Medulla oblongata (tissue), 1 donor: ENCODE measurements at regions not wholly inside any gene's neighbourhood (a gene's known extent, or its start where the extent isn't known, plus 50 kb on each side); places are given as distances from the start of the nearest gene placed in this dataset.

Experiments
- DNase-seq: peaks from one replicate; pipeline ENCODE4 v3.0.0-alpha.2; 2015; ENCODE audit errors: extremely low spot score

GRCh38 chr9:13651526-13651925 is 372.0 kb upstream of the MPDZ start:
- DNase-seq, result no peak

DNA sequence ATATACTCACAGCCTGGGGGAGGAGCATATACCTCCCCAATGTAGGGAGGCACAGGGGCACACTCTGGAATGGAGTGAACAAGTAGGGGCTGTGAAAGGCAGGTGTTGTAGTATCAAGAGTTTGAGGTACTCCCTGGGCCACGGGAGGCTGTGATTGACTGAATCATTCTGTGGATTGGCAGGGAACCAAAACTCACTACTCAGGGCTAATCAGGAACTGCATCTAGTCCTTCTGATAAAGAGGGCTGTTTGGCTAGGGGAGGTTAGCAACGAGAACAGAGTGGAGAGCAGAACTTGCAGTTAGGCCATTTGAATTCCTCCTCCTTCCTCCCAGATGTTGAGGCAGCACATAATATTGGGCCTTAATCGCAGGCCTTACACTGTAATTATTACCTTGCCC is 369.2 kb upstream of the MPDZ start:
- no peak for DNase-seq

DNA sequence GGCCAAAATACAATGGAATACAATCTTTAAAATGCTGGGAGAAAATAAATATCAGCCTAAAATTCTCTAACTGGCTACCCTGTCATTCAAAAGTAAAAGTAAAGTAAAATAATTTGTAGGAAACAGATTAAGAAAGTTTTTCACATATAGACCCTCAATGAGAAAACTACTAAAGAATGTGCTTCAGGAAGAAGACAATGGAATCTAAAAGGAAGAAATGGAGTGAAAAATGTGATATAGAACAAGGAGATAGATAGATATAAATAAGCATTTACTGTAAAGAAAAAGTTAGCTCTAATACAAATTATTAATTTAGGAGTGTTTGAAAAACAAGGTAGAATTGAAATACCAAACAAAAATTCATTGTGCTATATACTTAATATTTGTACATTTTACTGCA is 368.6 kb upstream of the MPDZ start:
- DNase-seq, result no peak

GRCh38 chr9:13646500-13647021 is 367.1 kb upstream of the MPDZ start:
- DNase-seq, result no peak

DNA sequence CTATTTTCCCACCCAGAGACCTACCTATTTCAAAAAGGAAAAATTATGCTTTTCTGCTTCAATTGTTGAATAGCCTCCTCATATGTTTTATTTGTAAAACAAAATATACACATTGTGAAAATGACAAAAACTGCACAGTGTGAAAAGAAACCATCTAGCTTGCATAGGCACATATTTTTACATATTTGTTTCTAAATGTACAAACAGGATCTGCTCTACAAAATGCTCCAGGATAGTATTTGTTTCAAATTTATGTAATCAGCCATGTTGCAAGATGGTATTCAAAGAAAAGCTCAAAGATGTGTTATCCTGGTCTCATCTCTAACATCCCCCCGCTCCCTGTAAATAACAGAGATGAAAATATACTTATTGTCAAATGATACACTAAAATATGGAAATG is 366.1 kb upstream of the MPDZ start:
- no peak for DNase-seq

- no peak for DNase-seq
Measured at GRCh38 chr9:13644675-13645074, 365.2 kb upstream of the MPDZ start.

DNA sequence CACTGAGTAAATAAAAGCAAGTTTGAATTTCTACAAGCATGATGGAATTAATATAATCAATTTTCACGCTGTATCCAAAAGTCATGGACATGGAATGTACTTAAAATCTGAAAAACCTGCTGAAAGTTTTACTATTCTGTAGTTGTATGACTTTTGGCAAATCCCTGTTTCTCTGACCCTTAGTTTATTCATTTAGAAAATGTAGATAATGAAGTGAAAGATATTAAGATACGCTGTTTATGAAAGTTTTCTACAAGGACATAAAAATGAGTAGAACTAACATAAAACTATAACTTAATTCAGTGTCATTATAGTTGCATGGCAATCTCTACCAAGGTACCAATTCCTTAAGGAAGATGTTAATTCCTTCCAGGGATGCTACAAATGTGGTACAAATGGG is 363.2 kb upstream of the MPDZ start:
- DNase-seq, result no peak

GRCh38 chr9:13629067-13629466 is 349.6 kb upstream of the MPDZ start:
- DNase-seq, result no peak

GRCh38 chr9:13628526-13628925 is 349.0 kb upstream of the MPDZ start:
- DNase-seq, result no peak

DNA sequence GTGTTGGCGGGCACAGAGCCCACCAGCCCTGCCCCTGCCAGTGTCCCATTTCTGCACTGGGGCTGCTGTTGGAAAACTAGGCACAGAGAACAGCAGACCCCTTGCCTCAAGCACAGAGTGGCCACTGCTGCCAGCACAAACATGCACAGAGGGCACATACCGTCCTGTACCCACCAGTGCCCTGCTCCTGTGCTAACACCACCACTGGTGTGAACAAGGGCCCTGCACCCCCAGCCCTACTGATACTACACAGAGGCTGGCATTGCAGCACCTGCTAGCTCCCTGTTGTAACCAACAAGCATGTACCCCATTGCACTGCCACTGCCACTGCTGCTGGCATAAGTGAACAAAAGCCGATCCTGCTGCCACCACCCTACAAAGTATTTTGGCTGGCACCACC is 348.0 kb upstream of the MPDZ start:
- DNase-seq, result no peak

DNA sequence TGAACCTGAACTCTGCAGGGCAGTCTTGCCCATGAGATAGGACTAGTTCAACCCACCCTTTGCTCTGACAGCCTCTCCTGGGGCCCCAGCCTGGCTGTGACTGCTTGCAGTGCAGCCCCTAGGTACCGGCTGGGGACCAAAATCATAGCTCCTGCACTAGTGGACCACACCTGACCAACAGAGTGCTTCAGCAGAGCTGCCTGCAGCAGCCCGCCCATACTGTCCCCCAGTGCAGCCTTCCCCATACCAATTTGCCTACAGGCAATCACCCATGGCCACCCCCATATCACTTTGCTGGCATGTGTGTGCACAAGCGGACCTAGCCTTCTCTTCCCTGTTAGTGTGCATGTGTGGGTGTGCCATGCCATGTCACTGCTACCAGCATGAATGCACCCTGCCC is 347.6 kb upstream of the MPDZ start:
- DNase-seq, result no peak

GRCh38 chr9:13626601-13627000 is 347.1 kb upstream of the MPDZ start:
- no peak for DNase-seq

DNA sequence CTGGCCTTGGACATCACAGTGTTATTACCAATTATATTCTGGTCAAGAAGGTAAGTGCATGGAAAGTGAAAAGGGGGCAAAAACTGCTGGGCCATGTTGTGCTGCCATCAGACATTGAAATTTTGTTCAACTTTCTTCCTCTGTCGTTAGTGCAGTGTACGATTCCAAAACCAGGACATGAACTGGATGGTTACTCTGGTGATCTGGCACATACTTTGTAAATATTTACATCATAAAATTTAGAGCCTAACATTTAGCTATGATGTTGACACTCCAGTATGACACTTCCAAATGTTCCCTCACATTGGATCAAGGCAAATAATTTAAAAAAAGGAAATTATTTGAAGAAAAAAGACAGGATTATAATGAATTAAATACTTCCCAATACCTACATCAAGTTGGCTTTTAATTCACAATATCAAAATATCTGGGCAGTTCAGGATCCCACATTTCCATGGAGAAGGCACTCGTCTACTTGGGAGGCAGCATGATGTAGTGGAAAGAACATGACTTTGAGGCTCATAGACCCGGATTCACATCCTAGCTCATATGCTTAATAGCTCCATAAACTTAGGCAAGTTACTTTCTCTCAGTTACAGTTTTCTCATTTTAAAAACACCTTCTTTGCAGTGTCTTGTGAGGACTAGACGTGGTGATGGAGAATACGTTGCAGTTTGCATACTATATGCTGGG is 342.5 kb upstream of the MPDZ start:
- DNase-seq, result no peak

DNA sequence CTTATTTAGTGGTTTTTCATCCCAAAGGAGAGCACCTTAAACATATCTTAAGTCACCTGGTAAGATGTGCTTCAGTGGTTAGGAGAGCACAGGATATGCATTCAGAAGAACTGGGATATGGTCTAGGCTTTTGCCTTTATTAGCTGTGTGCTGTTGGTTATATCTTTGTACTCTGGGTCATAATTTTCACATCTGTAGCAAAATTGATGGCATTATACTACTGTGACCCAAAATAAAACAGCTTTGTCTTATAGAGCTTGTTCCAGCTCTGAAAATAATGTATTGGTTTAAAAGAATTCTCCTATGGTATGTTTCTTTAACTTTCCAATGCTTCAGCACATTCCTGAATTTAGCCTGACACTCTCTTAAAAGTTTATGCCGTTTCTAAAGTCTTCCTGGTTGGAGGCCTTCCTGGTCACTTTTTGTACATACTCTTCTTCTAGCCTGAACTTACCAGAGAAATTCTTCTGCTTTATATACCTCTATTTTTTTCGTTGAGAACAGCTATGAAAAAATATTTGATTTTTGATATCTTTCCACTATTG is 337.1 kb upstream of the MPDZ start:
- no peak for DNase-seq

DNA sequence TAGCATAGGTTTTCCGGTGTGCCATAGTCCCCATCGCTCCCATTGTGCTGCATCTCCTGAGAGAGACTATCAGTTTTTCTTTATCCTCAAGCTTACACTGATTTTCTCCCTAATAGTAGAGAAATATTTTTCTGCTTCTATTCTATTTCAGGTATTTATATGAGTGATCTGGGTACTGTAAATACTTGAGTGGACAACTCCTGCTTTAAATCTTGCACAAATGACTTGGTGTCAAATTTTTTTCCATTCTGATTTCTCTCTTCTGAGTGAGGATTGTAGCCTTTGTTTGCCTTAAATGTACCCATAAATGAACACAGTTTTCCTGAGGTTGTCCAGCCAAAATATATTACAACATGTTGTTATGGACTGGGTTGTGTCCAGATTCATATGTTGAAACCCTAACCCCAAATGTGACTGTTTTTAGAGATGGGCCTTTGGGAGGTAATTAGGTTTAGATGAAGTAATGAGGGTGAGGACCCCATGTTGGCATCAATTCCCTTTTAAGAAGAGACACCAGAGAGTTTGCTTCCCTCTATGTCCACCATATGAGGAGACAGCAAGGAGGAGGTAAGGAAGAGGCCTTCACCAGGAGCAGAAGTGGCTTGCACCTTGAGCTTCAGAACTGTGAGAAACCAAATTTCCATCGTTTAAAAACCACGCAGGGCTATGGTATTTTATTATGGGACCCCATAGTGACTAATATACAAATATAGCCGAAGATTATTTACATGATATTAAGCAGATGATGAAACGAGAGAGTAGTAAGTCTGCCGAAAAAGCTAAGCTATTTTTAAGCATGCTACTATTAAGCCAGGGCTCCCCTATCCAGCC is 336.4 kb upstream of the MPDZ start:
- no peak for DNase-seq

DNA sequence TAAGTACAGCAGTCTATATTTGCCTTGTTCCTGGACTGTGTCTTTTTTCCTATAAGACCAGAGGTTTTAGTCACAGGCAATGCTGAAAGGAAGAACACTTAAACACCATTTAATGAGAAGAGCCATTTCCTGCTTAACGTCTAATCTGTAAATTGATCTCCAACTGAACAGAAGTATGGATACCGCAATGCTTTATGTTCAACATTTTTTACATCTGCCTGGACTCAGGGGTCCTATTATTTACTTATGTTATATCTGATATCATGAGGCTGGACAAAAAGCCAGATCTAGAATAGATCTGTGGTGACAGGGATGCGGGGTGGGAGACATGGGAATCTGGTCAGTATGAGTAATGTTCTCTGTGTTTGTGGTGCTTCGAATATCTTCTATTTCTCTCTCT is 334.6 kb upstream of the MPDZ start:
- DNase-seq, result no peak

- no peak for DNase-seq
Measured at GRCh38 chr9:13613296-13613695, 333.8 kb upstream of the MPDZ start.

DNA sequence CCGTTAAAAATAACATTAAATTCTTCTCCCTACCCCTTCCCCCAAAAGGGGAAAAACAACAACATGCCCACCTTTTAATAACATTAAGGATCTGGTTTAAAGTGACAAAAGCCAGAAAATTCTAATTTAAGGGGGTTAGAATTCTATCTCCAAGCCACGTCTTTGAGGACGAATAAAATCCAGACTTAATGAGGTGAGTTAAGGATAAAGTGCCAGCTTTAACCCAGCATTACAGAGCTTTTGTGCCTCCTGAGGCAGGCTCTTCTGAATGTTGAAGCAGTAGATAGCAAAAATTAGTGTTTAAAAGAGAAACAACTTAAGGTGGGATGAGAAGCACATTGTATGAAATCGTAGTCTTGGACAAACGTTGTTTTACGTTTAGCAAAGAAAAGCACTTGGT is 329.0 kb upstream of the MPDZ start:
- DNase-seq, result peak; percentile 22

DNA sequence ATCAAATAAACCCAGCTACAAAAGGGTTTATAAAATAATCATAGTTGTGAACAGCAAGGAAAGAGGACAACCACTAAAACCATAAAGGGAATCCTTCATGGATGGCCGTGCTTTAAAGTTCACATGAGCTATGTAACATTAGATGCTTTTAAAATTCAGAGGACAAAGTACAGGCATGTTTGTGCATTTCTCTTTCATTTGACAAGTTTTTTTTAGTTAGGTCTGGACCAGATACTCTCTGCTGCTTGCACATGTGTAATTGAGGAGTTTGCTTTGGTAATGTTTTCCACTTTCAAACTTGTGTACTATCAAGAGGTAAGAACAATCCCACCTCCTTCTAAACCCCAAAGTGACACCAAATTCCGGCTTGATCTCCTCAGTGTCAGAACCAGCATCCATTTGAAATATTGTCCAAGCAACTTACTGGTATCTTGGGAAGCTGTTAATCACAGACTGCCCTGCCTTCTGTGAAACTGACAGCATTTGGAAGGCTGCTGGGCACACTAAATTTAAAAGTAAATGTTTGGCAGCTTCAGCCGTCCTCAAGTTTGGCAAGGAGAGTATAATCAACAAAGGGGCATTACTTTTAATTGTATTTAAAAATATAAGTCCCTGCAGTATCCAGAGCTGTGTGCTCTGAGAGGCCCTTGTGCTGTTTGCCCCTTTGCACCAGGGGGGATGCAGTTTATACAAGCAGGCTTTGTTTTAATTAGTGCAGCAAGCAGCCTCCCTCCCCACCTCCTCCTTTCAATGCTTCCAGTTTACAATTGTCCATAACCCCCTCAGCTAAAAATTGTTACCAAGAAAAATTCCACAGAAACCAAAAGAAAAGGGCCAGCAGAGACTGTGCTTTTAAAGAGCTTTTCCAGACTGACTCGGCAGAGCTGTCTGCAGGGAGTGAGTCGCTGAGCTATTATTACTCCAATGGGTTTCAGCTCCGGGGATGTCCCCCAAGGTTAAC is 328.3 kb upstream of the MPDZ start:
- peak; percentile 49 for DNase-seq

GRCh38 chr9:13606586-13606985 is 327.1 kb upstream of the MPDZ start:
- DNase-seq, result no peak

- no peak for DNase-seq
Measured at GRCh38 chr9:13603921-13604320, 324.4 kb upstream of the MPDZ start.

DNA sequence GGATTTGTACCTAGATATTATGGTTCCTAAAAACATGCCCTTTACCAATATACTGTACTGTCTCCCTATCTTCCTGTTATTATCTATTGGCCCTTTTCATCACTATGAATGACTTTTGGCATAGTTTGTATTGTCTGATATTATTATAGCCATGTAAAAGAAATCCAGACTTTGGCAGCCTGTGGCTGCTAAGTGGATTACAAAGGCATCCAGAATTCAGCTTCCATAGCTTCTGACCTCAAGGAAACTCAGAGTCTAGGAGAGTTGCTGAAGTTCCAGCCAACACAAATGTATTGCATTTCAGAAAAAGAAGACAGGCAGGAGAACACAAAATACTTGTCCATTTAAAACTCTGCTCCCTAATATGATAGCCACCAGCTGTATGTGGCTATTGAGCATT is 319.2 kb upstream of the MPDZ start:
- DNase-seq, result no peak
